ENCODE measurements at regions not wholly inside any gene's neighbourhood (a gene's known extent, or its start where the extent isn't known, plus 50 kb on each side); places are given as distances from the start of the nearest gene placed in this dataset.

GRCh38 chr3:17939157-17939556 is 196.7 kb upstream of the TBC1D5 start:
- no peak overlapping the region for H3K4me3 ChIP-seq (ENCODE audit: low read depth, low read length)
- ChIA-PET POLR2A (interaction anchor here (0.7 kb wide), 1 partner anchor 462 kb away, joined by 9 read pairs; no protein-coding TSS in a partner anchor), CTCF (no interaction called here)
- no peak for TF ChIP-seq CTCF (IDR thresholded peaks at IDR 0.05; ENCODE audit: insufficient read depth, low read depth, low read length)
- no peak for DNase-seq (ENCODE audit: low read depth)
- H3K27me3 ChIP-seq (ENCODE audit: control insufficient read depth, insufficient read depth, low read length), result no peaks in the 10 kb centered on the region
- no peaks in the 10 kb centered on the region for H3K36me3 ChIP-seq (ENCODE audit: control insufficient read depth, insufficient read depth, low read length)

GRCh38 chr3:17938313-17938712 is 195.9 kb upstream of the TBC1D5 start:
- CTCF ChIA-PET, result interaction anchor here (0.6 kb wide), 1 partner anchor 76 kb away, joined by 3 read pairs; no protein-coding TSS in a partner anchor
- Histone ChIP-seq H3K4me3 (ENCODE audit: low read depth, low read length) (no peak overlapping the region), H3K36me3 (ENCODE audit: control insufficient read depth, insufficient read depth, low read length) (no peaks in the 10 kb centered on the region), H3K27me3 (ENCODE audit: control insufficient read depth, insufficient read depth, low read length) (no peaks in the 10 kb centered on the region)
- POLR2A ChIA-PET, result no interaction called here
- TF ChIP-seq CTCF (IDR thresholded peaks at IDR 0.05; ENCODE audit: insufficient read depth, low read depth, low read length), result no peak
- DNase-seq (ENCODE audit: low read depth), result no peak

- ChIA-PET POLR2A (no interaction called here), CTCF (no interaction called here)
- TF ChIP-seq CTCF (IDR thresholded peaks at IDR 0.05; ENCODE audit: insufficient read depth, low read depth, low read length), result no peak
- no peak for DNase-seq (ENCODE audit: low read depth)
- H3K4me3 ChIP-seq (ENCODE audit: low read depth, low read length), result no peak overlapping the region
- H3K36me3 ChIP-seq (ENCODE audit: control insufficient read depth, insufficient read depth, low read length), result no peaks in the 10 kb centered on the region
- H3K27me3 ChIP-seq (ENCODE audit: control insufficient read depth, insufficient read depth, low read length), result no peaks in the 10 kb centered on the region
Observed at GRCh38 chr3:17936736-17937480, 194.5 kb upstream of the TBC1D5 start.

- ChIA-PET CTCF (interaction anchor here (0.9 kb wide), 1 partner anchor 383 kb away, joined by 3 read pairs; no protein-coding TSS in a partner anchor), POLR2A (no interaction called here)
- H3K36me3 ChIP-seq (ENCODE audit: control insufficient read depth, insufficient read depth, low read length), result no peaks in the 10 kb centered on the region
- no peaks in the 10 kb centered on the region for H3K27me3 ChIP-seq (ENCODE audit: control insufficient read depth, insufficient read depth, low read length)
- no peak for TF ChIP-seq CTCF (IDR thresholded peaks at IDR 0.05; ENCODE audit: insufficient read depth, low read depth, low read length)
- H3K4me3 ChIP-seq (ENCODE audit: low read depth, low read length), result no peak overlapping the region
- no peak for DNase-seq (ENCODE audit: low read depth)
Observed at GRCh38 chr3:17935222-17935621, 192.8 kb upstream of the TBC1D5 start.

- TF ChIP-seq CTCF (IDR thresholded peaks at IDR 0.05; ENCODE audit: insufficient read depth, low read depth, low read length), result no peak
- H3K4me3 ChIP-seq (ENCODE audit: low read depth, low read length), result no peak overlapping the region
- no peak for DNase-seq (ENCODE audit: low read depth)
- H3K36me3 ChIP-seq (ENCODE audit: control insufficient read depth, insufficient read depth, low read length), result no peaks in the 10 kb centered on the region
- ChIA-PET CTCF (no interaction called here), POLR2A (no interaction called here)
- H3K27me3 ChIP-seq (ENCODE audit: control insufficient read depth, insufficient read depth, low read length), result no peaks in the 10 kb centered on the region
Observed at GRCh38 chr3:17932136-17932771, 189.8 kb upstream of the TBC1D5 start.

Measured in BJ (cell line).